NOMO-1 treated with DMSO at 0.1 percent for 48 hours (cell line): ENCODE measurements at regions not wholly inside any gene's neighbourhood (a gene's known extent, or its start where the extent isn't known, plus 50 kb on each side); places are given as distances from the start of the nearest gene placed in this dataset.

ENCODE experiments used
- DNase-seq: peaks from one replicate; lab custom pipeline; 2025; ENCODE audit not compliant: unreplicated experiment; lab: John Stamatoyannopoulos, UW

DNA sequence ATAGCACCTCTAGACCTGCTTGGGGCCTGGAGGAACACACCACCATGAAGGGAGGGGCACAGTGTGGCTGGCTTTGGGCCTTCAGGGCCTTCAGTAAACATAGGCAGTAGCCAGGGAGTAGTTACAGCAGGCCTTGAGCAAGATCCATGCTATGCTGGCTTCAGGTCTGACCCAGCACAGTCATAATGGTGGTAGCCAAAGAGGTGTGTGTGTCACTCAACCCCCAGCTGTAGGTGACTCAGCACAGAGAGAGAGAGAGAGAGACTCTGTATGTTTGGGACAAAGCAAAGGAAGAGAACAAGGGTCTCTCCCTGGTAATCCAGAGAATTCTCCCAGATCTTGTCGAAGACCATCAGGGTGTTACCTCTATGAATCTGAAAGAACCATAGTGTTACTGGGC lies 250.5 kb upstream of the PKN2 start:
- DNase-seq = no peak

- DNase-seq = no peak
Observed at GRCh38 chr1:88434836-88435235, 249.2 kb upstream of the PKN2 start.

DNA sequence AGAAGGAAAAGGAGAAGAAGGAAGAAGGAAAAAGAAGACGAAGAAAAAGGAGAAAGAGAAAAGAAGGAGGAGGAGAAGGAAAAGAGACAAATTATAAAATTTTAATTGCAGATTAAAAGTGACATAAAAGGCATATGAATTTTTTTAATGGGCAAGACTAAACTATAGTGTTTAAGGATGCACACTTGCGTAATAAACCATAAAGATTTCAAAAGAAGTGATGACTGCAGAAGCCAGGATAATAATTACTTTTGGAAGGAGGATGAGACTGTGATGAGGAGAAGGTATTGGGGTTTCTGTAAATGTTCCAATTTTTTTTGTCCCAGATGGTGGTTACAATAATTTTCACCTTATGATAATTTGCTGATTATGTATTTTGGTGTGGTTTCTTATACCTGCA lies 243.1 kb upstream of the PKN2 start:
- DNase-seq = no peak

DNA sequence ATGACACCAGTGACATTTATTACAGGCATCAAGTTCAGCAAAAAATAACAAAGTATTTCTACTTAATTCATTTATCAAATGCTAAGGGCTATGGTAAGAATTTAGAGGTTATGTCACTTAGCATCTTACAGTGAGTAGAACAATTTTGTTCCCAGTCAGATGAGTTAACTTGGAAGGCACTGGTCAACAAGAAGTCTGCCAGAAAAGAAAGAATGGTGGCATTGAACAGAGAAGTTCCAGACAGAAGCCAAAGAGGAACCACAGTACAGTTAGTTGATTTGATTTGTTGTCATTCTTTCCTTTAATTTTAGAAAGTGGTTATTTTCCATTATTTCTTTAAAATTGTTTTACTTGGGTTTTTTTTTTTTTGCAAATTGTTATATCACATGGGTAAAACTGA lies 232.2 kb upstream of the PKN2 start:
- DNase-seq = no peak

DNA sequence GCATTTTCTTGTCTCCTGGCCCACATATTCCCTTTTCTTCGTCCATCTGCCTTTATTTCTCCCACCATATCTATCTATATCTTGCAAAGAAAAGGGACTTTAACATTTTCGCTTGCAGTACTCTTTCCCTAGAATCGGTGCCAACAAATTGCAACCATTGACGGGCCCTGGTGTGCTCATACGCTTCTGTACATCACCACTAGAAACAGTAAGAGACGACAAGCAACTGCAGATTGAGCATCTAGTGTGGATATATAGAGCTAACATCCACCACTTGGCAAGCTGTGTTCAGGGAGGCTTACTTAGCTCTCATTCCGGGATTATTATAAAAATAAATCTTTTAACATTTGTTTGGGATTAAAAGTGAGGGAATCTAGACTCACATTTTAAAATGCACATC lies 230.8 kb upstream of the PKN2 start:
- DNase-seq = no peak

DNA sequence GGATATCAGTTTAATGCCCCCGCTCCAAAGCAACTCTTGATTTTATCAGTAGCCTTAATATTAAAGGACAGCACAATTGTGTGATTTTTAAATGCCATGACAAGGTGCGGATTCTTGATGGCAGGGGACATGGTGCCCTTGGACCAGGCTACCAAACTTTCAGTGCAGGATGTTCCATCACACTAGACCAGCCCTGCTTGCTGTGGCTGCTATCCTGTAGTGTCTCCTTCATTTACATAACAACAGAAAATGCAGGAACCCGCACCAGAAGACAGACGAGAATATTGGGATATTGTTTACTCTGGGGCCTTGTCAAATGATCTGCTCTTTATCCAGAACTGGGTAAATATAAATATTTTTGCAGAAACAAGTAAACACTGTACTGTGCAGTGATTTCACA lies 229.3 kb upstream of the PKN2 start:
- DNase-seq = no peak

DNA sequence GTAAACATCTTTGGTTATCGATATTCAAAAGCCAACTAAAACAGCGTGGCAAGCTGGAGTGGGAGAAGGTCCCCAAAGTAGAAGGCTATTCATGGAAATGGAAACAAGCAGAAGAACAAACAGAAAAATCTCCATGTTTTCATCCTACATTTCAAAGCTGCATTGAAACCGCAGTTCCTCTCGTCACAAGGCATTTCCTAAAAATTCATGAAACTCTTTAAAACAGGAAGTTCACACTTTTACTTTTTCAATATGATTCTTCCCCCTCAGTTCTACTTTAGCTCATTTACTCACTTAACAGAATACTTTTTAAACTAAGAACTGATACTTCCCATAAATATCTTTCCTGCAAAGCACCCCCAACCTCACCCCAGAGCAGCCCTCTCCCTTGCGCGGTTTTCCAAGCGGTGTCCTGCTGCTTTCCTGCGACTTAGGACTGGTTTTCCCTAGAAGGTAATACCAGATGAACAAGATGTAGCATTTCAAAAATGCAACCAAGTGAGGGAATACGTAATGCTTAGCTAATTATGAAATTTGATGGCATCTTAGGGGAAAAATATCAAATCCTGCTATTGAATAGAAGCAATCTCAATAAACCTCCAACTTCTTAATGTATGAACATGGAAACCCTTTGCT lies 228.3 kb upstream of the PKN2 start:
- DNase-seq = peak; percentile 40

- no peak for DNase-seq
Observed at GRCh38 chr1:88457197-88457596, 226.9 kb upstream of the PKN2 start.

DNA sequence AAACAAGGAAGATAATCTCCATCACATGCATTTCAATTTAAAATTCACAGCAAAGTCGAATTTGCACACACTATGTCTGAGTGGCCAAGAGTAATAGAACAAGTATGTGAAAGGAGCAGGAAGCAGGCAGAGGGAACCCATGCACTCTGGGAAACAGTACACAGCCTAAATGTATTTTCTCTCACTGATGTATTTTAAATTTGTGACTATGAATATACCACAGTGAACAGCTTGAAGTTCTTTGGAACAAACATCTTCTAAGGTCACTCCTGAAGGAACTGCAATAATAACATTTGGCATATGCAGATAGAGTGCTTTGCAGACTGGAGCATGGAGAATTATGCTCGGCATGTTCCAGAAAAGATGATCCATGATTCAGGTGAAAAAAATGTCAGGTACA lies 223.1 kb upstream of the PKN2 start:
- DNase-seq = no peak

- no peak for DNase-seq
Observed at GRCh38 chr1:88462096-88462487, 222.0 kb upstream of the PKN2 start.

- no peak for DNase-seq
Observed at GRCh38 chr1:88462488-88463261, 221.4 kb upstream of the PKN2 start.

DNA sequence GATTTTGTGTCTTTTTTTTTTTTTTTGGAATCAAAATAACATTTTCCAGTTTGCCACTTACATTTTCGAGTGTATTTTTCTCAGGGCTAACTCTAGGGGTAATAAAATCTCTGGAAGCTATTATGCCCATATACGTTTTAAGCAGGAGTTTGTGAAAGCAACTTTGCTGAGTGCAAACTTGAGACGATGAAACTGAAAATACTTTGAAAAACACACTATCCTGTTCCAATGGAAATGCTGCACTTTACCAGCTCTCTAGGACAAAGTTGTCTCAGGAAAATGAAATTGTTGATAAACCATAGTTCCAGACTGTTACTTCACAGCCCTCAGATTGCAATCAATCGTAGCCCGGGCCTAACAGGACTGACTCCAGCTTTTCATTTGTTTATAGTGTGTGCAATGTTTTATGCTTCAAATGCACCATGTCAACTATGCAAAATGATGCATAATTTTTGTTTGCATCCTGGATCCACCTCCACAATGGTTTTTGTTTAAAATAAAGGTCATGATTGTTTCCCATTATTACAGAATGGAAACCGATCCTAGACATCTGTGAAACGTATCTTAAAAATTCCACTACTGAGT lies 220.6 kb upstream of the PKN2 start:
- no peak for DNase-seq

- DNase-seq = no peak
Observed at GRCh38 chr1:88466011-88466410, 218.1 kb upstream of the PKN2 start.

- no peak for DNase-seq
Observed at GRCh38 chr1:88466899-88467580, 217.0 kb upstream of the PKN2 start.

GRCh38 chr1:88472298-88472697 lies 211.8 kb upstream of the PKN2 start:
- DNase-seq = no peak

DNA sequence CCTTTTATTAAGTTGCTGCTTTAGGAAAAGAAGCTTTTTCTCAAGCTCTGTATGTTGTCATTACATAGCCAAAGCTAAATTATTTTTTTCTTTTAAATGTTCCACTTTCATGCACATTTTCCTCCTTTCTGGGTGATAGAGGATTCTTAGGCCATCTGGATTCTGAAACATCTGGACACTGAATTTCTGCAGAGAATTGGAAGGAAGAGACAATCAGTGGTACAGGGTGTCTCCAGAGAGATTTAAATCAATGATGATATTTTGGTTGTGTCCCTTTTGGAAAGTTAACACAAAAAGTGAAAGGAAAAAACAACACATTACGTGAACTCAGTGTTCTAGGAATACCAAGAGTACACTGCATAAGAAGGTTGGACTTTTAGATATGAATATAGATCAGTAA lies 211.4 kb upstream of the PKN2 start:
- no peak for DNase-seq

DNA sequence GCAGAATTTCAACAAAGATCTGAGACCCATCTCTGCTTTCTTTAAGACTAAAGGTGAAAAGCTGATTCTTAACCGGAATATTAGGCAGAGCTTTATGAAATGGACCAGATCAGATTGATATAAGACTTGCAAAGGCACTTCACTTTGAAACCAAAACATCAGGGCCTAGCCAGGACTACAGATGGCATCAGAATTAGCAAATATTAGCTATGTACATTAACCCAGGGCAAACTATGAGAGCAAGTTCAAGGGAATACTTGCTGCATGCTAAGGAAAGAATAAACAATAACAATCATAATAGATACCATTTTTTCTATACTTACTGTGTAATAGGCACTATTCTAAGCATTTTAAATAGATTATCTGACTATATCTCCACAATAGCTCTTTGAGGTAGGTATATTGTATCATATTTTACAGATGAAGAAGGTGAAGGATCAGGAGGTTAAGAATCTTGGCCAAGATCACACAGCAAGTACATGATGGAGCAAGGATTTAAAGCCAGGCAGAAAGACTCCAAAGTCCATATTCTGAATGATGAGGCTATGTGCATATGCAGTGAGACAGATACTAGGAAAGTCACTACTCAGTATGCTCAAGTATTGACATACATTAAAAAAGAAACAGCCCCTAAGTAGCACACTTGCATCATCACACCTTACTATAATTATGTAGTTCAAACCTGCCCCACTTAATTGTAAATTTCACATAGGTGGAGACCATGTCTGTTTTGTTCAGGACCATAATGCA lies 209.3 kb upstream of the PKN2 start:
- no peak for DNase-seq

DNA sequence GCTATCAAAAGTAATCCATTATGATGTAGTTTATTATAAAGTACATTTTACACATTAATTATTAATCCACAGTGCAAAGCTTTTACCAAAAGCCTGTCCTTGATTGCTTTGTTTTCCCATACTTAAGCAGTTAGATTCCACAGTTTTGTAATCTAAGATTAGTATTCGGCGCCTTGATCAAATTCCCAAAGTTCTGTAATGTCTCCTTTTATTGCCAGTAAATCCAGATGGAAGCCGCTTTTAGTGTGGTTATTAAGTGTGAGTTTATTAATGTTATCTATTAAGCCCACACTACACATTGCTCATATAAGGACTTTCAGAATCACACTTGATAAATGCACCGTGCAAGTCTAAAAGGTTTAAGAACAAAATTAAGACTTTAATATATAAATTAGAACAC lies 199.2 kb upstream of the PKN2 start:
- no peak for DNase-seq

- DNase-seq = no peak
Observed at GRCh38 chr1:88488237-88488636, 195.8 kb upstream of the PKN2 start.

GRCh38 chr1:88490676-88491075 lies 193.4 kb upstream of the PKN2 start:
- DNase-seq = no peak

DNA sequence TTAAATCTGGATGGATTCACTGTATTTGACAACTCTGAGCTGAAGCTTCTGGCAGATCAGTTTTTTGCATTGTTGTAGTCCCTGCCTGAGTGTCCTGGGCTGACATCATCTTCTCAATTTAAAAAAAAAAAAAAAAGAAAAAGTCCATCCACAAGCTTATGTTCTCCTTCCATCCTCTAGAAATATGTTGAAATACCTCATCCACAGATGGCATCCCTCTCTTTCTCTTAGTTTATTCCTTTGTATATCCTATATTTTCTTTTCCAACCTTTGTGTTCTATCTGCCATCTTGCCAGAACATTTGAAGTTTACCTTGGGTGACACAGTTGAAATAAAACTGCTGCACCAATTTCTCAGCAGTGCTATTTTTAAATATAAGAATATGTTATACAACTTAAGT lies 184.4 kb upstream of the PKN2 start:
- no peak for DNase-seq
